ENCODE measurements at regions not wholly inside any gene's neighbourhood (a gene's known extent, or its start where the extent isn't known, plus 50 kb on each side); places are given as distances from the start of the nearest gene placed in this dataset.

GRCh38 chrY:13082748-13083147, 178.1 kb downstream of the DDX3Y start:
- TF ChIP-seq CTCF (conservative IDR thresholded peaks at IDR 0.05; ENCODE audit: low read length) (0 out of 2 replicates have a peak, but pooled peaks have one; percentile 31), EZH2phosphoT487 (IDR thresholded peaks at IDR 0.05; ENCODE audit: borderline replicate concordance, low read depth, low read length) (no peak)

All from OCI-LY7 (cell line).